Omental fat pad (tissue), 3 donors: ENCODE measurements at regions not wholly inside any gene's neighbourhood (a gene's known extent, or its start where the extent isn't known, plus 50 kb on each side); places are given as distances from the start of the nearest gene placed in this dataset.

Experiments
- ATAC-seq: fragments of 150-250 bp; one replicate; pipeline ENCODE4 v1.9.1; 2016; ENCODE audit warnings: mild to moderate bottlenecking, moderate library complexity; ENCODE audit not compliant: low FRiP score
- DNase-seq: peaks from one replicate; pipeline ENCODE4 v3.0.0-alpha.2; 2019; ENCODE audit warnings: low spot score
- CTCF ChIP-seq, 3 donors: fragments of 450-650 bp; IDR thresholded peaks; one replicate each; pipeline ENCODE4 v1.5.1; 2016 to 2017; ENCODE audit warnings: antibody characterized with exemption in 3 of 3, mild to moderate bottlenecking in 3 of 3, moderate library complexity in 2 of 3

DNA sequence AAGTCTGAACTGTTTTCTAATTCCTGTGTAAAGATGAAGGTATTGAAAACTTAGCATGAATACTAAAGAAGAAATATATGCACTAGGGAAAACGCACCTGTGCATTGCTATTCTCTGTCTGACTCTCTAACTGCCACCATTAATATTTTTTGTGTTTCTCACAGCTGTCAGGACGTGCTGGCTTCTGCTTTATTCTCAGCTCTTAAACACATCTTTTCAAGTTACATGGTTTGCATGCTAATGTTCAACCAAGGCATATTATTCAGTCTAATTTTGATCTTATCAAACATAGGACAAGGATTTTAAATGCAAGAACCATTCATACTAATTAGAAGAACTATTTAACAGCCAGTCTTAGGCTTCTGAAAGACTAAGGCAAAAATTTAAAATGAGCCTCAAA, 187.4 kb downstream of the KLHL28 start:
- DNase-seq (no peak), ATAC-seq (no peak)
- no peak for TF ChIP-seq CTCF (IDR thresholded peaks at IDR 0.05)

DNA sequence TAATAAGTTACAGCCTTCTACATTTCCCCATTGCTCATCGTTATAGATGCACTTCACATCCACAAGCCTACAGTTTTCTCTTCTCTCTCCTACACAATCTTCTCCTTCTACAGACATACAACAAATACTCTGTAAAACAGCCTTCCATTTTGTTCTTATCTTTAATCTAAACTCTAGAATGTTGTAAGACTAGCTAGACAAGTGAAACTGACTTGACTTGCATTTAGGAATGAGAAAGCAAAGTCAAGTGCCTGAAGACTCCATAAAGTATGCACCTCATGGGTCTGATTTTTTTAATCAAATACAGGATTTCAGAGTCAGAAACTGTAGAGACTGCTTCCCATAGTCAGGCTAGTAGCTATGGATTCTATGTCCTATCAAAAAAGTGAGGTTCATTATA, 190.3 kb downstream of the KLHL28 start:
- no peak for ATAC-seq

DNA sequence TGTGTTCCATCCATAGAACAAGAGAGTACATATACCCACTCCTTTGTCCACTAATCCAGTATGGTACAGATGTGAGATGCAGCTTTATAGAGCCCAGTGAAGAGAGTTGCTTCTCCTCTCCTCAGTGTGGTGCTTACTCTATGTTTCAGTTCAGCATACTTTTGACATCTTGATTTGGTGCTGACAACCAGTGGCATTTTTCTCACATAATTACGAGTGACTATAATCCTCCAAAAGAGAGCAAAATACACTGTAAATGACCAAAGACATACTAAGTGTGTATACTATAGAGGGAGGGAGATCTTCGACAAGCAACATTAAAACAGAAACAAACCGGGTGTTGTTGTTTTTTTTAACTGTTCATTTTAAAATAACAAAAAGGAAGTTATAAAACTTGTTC, 191.5 kb downstream of the KLHL28 start:
- TF ChIP-seq CTCF (IDR thresholded peaks at IDR 0.05) = no peak
- DNase-seq = no peak
- no peak for ATAC-seq

More for the DNA sequence above, 190.3 kb downstream of the KLHL28 start:
- TF ChIP-seq CTCF (IDR thresholded peaks at IDR 0.05) = no peak
- no peak for DNase-seq

GRCh38 chr14:44768935-44769334, 192.8 kb downstream of the KLHL28 start:
- no peak for TF ChIP-seq CTCF (IDR thresholded peaks at IDR 0.05)
- no peak for DNase-seq
- no peak for ATAC-seq

- ATAC-seq = no peak
- DNase-seq = no peak
- TF ChIP-seq CTCF (IDR thresholded peaks at IDR 0.05) = no peak
Measured at GRCh38 chr14:44767646-44768173, 194.0 kb downstream of the KLHL28 start.

GRCh38 chr14:44766285-44766684, 195.5 kb downstream of the KLHL28 start:
- no peak for TF ChIP-seq CTCF (IDR thresholded peaks at IDR 0.05)
- ATAC-seq = no peak
- DNase-seq = no peak

DNA sequence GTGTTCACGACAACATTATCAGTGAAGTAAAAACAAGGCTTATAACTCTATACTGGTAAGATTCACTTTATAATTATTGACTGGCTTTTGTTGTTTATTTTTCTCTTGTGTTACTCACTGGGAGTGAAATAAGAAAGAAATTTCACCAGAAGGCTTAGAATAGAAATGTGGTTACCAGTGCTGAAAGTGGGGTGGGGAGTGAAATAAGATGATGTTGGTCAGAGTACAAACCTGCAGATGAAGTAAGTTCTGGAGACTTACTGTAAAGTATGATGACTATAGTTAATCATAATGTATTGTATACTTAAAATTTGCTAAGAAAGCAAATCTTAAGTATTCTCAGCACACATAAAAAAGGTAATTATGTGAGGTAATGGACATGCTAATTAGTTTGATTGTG, 198.4 kb downstream of the KLHL28 start:
- DNase-seq (no peak), ATAC-seq (no peak)
- no peak for TF ChIP-seq CTCF (IDR thresholded peaks at IDR 0.05)
